A549 (cell line): ENCODE measurements at regions not wholly inside any gene's neighbourhood (a gene's known extent, or its start where the extent isn't known, plus 50 kb on each side); places are given as distances from the start of the nearest gene placed in this dataset.

Experiments
- ATAC-seq, 2 experiments: fragments of 200-7000 bp in 1 of 2; fragments of >200 bp in 1 of 2; cut with Nextera tagmentation in 1 of 2; cut with Tn5 transposase in 1 of 2; 3 replicates each; pipeline versions ENCODE4 v1.8.0 to v1.9.1; 2018 to 2020; ENCODE audit warnings: mild to moderate bottlenecking in 1 of 2, moderate library complexity in 1 of 2
- CTCF ChIA-PET: fragments of 300-600 bp; sonication (Branson Sonifier 250); formaldehyde crosslinking; extraction: SDS; loops from one replicate; lab custom pipeline; 2021; ENCODE audit warnings: antibody characterized with exemption, inconsistent platforms; lab: Yijun Ruan, JAX
- POLR2A ChIA-PET: fragments of 350-600 bp; formaldehyde crosslinking; extraction: SDS; loops from one replicate; lab custom pipeline; 2021; ENCODE audit warnings: antibody characterized with exemption, inconsistent platforms; lab: Yijun Ruan, JAX
- DNase-seq, 2 experiments: peaks; one replicate each; pipeline versions ENCODE4 v3.0.0 to v3.0.0-alpha.2; 2011 to 2016; ENCODE audit warnings: low read depth in 1 of 2, low spot score in 1 of 2
- FAIRE-seq: peaks from 2 replicates; lab custom pipeline; 2011; peaks lifted over from hg19 to GRCh38; lab: Jason Lieb, UNC
- H3K27ac ChIP-seq, 2 experiments: fragments of >200 bp; sonication (Bioruptor Twin); formaldehyde crosslinking; 3 replicates each; pipeline ENCODE4 v1.5.1; 2016 to 2017
- H3K4me1 ChIP-seq: fragments of >200 bp; sonication (Bioruptor Twin); formaldehyde crosslinking; 3 replicates; pipeline ENCODE4 v1.6.1; 2016
- H3K4me2 ChIP-seq: fragments of >200 bp; sonication (Bioruptor Twin); formaldehyde crosslinking; 3 replicates; pipeline ENCODE4 v1.6.1; 2016
- H3K4me3 ChIP-seq: fragments of >200 bp; sonication (Bioruptor Twin); formaldehyde crosslinking; 3 replicates; pipeline ENCODE4 v1.5.1; 2016
- H3K9me3 ChIP-seq: fragments of >200 bp; sonication (Bioruptor Twin); formaldehyde crosslinking; 3 replicates; pipeline ENCODE4 v1.6.1; 2016
- CBX8 ChIP-seq: fragments of 200-600 bp; sonication (generic); IDR thresholded peaks from 2 replicates; pipeline ENCODE4 v1.6.1; 2016
- CHD2 ChIP-seq: fragments of 150-350 bp; IDR thresholded peaks from 2 replicates; pipeline ENCODE4 v1.6.1; 2014; ENCODE audit warnings: low read length; ENCODE audit not compliant: partially characterized antibody
- CHD4 ChIP-seq: fragments of 200-600 bp; sonication (generic); IDR thresholded peaks from 2 replicates; pipeline ENCODE4 v1.6.1; 2016; ENCODE audit warnings: antibody characterized with exemption, mild to moderate bottlenecking, borderline replicate concordance
- HDAC2 ChIP-seq: fragments of 200-600 bp; sonication (generic); IDR thresholded peaks from 2 replicates; pipeline ENCODE4 v1.6.1; 2016
- JUNB ChIP-seq: fragments of >200 bp; sonication (Bioruptor Twin); formaldehyde crosslinking; IDR thresholded peaks from 2 replicates; pipeline ENCODE4 v1.6.1; 2016
- MAZ ChIP-seq: fragments of 150-350 bp; IDR thresholded peaks from 2 replicates; pipeline ENCODE4 v1.6.1; 2014; ENCODE audit warnings: antibody characterized with exemption, low read depth, low read length, borderline replicate concordance
- MYC ChIP-seq: IDR thresholded peaks from 2 replicates; pipeline ENCODE4 v1.6.1; 2012; ENCODE audit warnings: mild to moderate bottlenecking, inconsistent platforms, low read length, improper control_type of control experiment, borderline replicate concordance
- NFE2L2 ChIP-seq: fragments of 150-350 bp; conservative IDR thresholded peaks from 2 replicates; pipeline ENCODE4 v1.6.1; 2014; ENCODE audit warnings: low read length
- NR3C1 ChIP-seq: fragments of >200 bp; sonication (Bioruptor Twin); formaldehyde crosslinking; IDR thresholded peaks from 3 replicates; pipeline ENCODE4 v1.6.1; 2017
- PHF8 ChIP-seq: fragments of 200-600 bp; sonication (generic); IDR thresholded peaks from 2 replicates; pipeline ENCODE4 v1.6.1; 2016; ENCODE audit warnings: low read depth, mild to moderate bottlenecking, antibody characterized with exemption, moderate library complexity, borderline replicate concordance
- POLR2A ChIP-seq: IDR thresholded peaks from 2 replicates; pipeline ENCODE4 v1.6.1; 2012; ENCODE audit warnings: mild to moderate bottlenecking, low read length
- RAD21 ChIP-seq, 2 experiments: fragments of >200 bp in 1 of 2; sonication (Bioruptor Twin) in 1 of 2; formaldehyde crosslinking in 1 of 2; IDR thresholded peaks in 1 of 2; conservative IDR thresholded peaks in 1 of 2; 2 replicates in 1 of 2; 3 replicates in 1 of 2; pipeline ENCODE4 v1.6.1; 2012 to 2018; ENCODE audit warnings: inconsistent platforms in 1 of 2
- RARB ChIP-seq: fragments of 250-450 bp; sonication (Bioruptor Pico); IDR thresholded peaks from 2 replicates; pipeline ENCODE4 v1.8.0; 2021; ENCODE audit warnings: mild to moderate bottlenecking, moderate library complexity
- RFX5 ChIP-seq: fragments of 450-650 bp; IDR thresholded peaks from 2 replicates; pipeline ENCODE4 v1.7.1; 2014; ENCODE audit warnings: antibody characterized with exemption, mild to moderate bottlenecking, moderate library complexity
- RNF2 ChIP-seq: fragments of 200-600 bp; sonication (generic); IDR thresholded peaks from 2 replicates; pipeline ENCODE4 v1.6.1; 2016; ENCODE audit warnings: low read depth, mild to moderate bottlenecking, antibody characterized with exemption, moderate library complexity, borderline replicate concordance
- SMC3 ChIP-seq: fragments of >200 bp; sonication (Bioruptor Twin); formaldehyde crosslinking; IDR thresholded peaks from 3 replicates; pipeline ENCODE4 v1.6.1; 2018; ENCODE audit warnings: inconsistent platforms
- SREBF2 ChIP-seq: fragments of 450-650 bp; IDR thresholded peaks from 2 replicates; pipeline ENCODE4 v1.6.1; 2014; ENCODE audit warnings: mild to moderate bottlenecking, moderate library complexity
- ZC3H11A ChIP-seq: fragments of 450-650 bp; IDR thresholded peaks from 2 replicates; pipeline ENCODE4 v1.6.1; 2014; ENCODE audit warnings: antibody characterized with exemption, mild to moderate bottlenecking
- ZNF302 ChIP-seq: fragments of 250-450 bp; sonication (Bioruptor Pico); IDR thresholded peaks from 2 replicates; pipeline ENCODE4 v1.9.0; 2021; ENCODE audit warnings: inconsistent platforms, mild to moderate bottlenecking, moderate library complexity
- WGBS: methylation state at CpG from one replicate; pipeline ENCODE4 v1.1.6; 2017; ENCODE audit errors: missing lambda C conversion rate; 5-methylcytosine and 5-hydroxymethylcytosine counted together
- TF ChIP-seq, protein P1 (sequence below): fragments of 150-350 bp; IDR thresholded peaks from 2 replicates; pipeline ENCODE4 v1.6.1; 2014; ENCODE audit warnings: low read depth, mild to moderate bottlenecking, low read length
- TF ChIP-seq, protein P2 (sequence below): fragments of >200 bp; sonication (Bioruptor Twin); formaldehyde crosslinking; IDR thresholded peaks from 2 replicates; pipeline ENCODE4 v1.6.1; 2016
- TF ChIP-seq, protein P3 (sequence below): fragments of >200 bp; sonication (Bioruptor Twin); formaldehyde crosslinking; IDR thresholded peaks from 3 replicates; pipeline ENCODE4 v1.5.1; 2016
- TF ChIP-seq, protein P4 (sequence below): fragments of 250-450 bp; sonication (Bioruptor Pico); IDR thresholded peaks from 2 replicates; pipeline ENCODE4 v1.5.0; 2020; ENCODE audit warnings: low read depth, mild to moderate bottlenecking, moderate library complexity
- TF ChIP-seq, protein P5 (sequence below): fragments of 250-450 bp; sonication (Bioruptor Pico); IDR thresholded peaks from 2 replicates; pipeline ENCODE4 v1.5.0; 2021; ENCODE audit warnings: mild to moderate bottlenecking, moderate library complexity, borderline replicate concordance
- TF ChIP-seq, protein P6 (sequence below): fragments of >200 bp; sonication (Bioruptor Twin); formaldehyde crosslinking; IDR thresholded peaks from 3 replicates; pipeline ENCODE4 v1.6.1; 2016
- TF ChIP-seq, protein P7 (sequence below): IDR thresholded peaks from 2 replicates; pipeline ENCODE4 v1.6.1; 2012; ENCODE audit warnings: low read depth, borderline replicate concordance
- TF ChIP-seq, protein P8 (sequence below): IDR thresholded peaks from 2 replicates; pipeline ENCODE4 v1.6.1; 2012

DNA sequence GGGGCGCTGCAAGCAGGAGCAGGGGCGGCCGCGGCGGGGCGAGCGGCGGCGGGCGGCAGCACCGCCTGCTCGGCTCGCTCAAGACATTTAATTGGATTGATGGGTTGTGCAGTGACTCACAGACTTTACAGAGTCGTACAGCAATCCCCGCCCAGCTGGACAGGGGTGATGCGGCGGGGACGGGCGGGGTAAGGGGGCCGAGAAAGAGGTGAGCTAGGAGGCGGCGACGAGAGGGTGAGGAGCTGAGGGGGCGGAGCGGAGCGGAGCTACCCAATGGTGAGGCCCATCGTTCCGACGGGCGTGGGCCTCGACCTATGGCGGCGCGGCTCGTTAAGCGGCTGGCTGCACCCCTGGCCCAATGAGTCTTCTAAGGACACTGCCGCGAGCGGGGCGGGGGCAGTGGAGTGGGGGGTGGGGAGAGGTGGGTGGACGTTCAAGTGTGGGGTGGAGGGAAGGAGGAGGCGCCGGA lies 97.1 kb upstream of the SERTAD2 start (continued):
- peak; percentile 51; the same call in 1 of the 3 replicates for TF ChIP-seq SMC3
- no peak for TF ChIP-seq NR3C1
- TF ChIP-seq, protein P1, sequence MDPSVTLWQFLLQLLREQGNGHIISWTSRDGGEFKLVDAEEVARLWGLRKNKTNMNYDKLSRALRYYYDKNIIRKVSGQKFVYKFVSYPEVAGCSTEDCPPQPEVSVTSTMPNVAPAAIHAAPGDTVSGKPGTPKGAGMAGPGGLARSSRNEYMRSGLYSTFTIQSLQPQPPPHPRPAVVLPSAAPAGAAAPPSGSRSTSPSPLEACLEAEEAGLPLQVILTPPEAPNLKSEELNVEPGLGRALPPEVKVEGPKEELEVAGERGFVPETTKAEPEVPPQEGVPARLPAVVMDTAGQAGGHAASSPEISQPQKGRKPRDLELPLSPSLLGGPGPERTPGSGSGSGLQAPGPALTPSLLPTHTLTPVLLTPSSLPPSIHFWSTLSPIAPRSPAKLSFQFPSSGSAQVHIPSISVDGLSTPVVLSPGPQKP: no peak
- TF ChIP-seq, protein P2, sequence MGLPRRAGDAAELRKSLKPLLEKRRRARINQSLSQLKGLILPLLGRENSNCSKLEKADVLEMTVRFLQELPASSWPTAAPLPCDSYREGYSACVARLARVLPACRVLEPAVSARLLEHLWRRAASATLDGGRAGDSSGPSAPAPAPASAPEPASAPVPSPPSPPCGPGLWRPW: no peak
- TF ChIP-seq, protein P3, sequence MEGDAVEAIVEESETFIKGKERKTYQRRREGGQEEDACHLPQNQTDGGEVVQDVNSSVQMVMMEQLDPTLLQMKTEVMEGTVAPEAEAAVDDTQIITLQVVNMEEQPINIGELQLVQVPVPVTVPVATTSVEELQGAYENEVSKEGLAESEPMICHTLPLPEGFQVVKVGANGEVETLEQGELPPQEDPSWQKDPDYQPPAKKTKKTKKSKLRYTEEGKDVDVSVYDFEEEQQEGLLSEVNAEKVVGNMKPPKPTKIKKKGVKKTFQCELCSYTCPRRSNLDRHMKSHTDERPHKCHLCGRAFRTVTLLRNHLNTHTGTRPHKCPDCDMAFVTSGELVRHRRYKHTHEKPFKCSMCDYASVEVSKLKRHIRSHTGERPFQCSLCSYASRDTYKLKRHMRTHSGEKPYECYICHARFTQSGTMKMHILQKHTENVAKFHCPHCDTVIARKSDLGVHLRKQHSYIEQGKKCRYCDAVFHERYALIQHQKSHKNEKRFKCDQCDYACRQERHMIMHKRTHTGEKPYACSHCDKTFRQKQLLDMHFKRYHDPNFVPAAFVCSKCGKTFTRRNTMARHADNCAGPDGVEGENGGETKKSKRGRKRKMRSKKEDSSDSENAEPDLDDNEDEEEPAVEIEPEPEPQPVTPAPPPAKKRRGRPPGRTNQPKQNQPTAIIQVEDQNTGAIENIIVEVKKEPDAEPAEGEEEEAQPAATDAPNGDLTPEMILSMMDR: no peak
- TF ChIP-seq CBX8: no peak
- TF ChIP-seq HDAC2: no peak
- TF ChIP-seq RARB (CRISPR knock-in tag): no peak
- TF ChIP-seq, protein P4, sequence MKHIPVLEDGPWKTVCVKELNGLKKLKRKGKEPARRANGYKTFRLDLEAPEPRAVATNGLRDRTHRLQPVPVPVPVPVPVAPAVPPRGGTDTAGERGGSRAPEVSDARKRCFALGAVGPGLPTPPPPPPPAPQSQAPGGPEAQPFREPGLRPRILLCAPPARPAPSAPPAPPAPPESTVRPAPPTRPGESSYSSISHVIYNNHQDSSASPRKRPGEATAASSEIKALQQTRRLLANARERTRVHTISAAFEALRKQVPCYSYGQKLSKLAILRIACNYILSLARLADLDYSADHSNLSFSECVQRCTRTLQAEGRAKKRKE (CRISPR knock-in tag): no peak
- no peak for TF ChIP-seq MYC
- TF ChIP-seq, protein P5, sequence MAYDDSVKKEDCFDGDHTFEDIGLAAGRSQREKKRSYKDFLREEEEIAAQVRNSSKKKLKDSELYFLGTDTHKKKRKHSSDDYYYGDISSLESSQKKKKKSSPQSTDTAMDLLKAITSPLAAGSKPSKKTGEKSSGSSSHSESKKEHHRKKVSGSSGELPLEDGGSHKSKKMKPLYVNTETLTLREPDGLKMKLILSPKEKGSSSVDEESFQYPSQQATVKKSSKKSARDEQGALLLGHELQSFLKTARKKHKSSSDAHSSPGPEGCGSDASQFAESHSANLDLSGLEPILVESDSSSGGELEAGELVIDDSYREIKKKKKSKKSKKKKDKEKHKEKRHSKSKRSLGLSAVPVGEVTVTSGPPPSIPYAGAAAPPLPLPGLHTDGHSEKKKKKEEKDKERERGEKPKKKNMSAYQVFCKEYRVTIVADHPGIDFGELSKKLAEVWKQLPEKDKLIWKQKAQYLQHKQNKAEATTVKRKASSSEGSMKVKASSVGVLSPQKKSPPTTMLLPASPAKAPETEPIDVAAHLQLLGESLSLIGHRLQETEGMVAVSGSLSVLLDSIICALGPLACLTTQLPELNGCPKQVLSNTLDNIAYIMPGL (CRISPR knock-in tag): no peak
- peak; percentile 91 for TF ChIP-seq POLR2A
- TF ChIP-seq MAZ: no peak; the same call in 1 of the 2 replicates
- TF ChIP-seq RNF2: no peak
- TF ChIP-seq ZC3H11A: no peak
- no peak for TF ChIP-seq ZNF302
- TF ChIP-seq NFE2L2: no peak
- peak; percentile 49; the same call in 1 of the 2 replicates for TF ChIP-seq RFX5
- no peak for TF ChIP-seq CHD4
- no peak for TF ChIP-seq SREBF2
- no peak for TF ChIP-seq JUNB

DNA sequence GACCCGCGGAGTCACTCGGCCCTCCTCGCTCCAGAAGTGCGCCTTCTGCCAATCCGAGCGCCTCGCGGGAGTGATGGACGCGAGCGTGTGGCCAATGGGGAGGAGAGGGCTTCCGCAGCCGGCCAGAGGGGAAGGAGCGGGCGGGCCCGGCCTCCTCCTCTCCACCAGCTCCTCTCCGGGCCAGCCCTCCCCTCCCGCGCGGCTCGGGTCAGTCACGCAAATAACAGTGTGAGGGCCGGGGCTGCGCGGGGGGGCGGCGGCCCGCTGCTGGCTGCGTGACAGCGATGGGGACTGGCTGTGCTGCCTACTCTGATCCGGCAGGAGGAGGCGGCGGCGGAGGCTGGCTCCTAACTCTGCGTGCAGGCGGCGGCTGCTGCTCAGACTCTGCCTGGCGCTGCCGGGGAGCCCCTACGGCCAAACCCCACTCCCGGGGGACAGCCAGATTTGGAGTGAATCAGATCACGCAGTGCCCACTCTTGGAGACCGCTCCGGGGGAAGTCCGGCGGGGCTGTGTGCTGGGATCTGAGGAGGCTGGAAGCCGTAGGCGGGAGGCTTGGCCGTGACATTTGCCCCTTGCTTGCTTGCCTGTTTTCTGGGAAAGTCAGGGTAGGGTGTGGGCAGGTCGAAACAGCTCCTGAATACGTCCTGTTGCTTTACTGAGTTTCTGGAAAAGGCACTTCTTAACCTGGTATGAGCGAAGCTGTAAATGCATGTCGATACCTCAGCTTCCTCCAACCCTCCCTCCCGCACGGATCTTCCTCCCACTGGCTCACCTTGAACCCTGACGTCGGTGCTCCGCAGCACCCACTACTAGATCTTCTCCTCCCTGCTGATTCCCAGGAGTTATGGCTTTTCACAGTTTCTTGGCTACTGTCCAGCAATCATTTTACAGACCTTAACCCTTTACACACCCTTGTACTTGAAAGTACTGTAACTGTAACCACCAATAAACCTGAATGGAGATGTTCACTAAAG lies 97.9 kb upstream of the SERTAD2 start:
- peak; percentile 69 to 99 for DNase-seq
- Histone ChIP-seq H3K9me3 (peaks cover 6% of the 10 kb centered on the region; the same call in 1 of the 3 replicates), H3K4me1 (peaks cover 22% of the 10 kb centered on the region), H3K27ac (peak overlapping the region; percentile 80 to 96), H3K4me2 (peak overlapping the region; percentile 91), H3K4me3 (peak overlapping the region; percentile 57)
- POLR2A ChIA-PET: interaction anchor here (0.6 to 4.6 kb wide), 23 partner anchors 10 to 228 kb away, joined by 3 to 172 read pairs (median 5); partner anchors contain the start of genes AFTPH and SERTAD2
- 2% methylated on average over 37 of the region's 59 CpGs for WGBS
- CTCF ChIA-PET: interaction anchor here (0.5 to 5.2 kb wide), 33 partner anchors 9 to 236 kb away, joined by 3 to 50 read pairs (median 4); partner anchors contain the start of gene SERTAD2
- peak; percentile 87 to 93 for ATAC-seq
- FAIRE-seq: no peak
- TF ChIP-seq, protein P6, sequence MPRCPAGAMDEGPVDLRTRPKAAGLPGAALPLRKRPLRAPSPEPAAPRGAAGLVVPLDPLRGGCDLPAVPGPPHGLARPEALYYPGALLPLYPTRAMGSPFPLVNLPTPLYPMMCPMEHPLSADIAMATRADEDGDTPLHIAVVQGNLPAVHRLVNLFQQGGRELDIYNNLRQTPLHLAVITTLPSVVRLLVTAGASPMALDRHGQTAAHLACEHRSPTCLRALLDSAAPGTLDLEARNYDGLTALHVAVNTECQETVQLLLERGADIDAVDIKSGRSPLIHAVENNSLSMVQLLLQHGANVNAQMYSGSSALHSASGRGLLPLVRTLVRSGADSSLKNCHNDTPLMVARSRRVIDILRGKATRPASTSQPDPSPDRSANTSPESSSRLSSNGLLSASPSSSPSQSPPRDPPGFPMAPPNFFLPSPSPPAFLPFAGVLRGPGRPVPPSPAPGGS: 0 out of 3 replicates have a peak, but pooled peaks have one; percentile 45
- TF ChIP-seq, protein P7, sequence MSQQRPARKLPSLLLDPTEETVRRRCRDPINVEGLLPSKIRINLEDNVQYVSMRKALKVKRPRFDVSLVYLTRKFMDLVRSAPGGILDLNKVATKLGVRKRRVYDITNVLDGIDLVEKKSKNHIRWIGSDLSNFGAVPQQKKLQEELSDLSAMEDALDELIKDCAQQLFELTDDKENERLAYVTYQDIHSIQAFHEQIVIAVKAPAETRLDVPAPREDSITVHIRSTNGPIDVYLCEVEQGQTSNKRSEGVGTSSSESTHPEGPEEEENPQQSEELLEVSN: 0 out of 2 replicates have a peak, but pooled peaks have one; percentile 43
- TF ChIP-seq CHD2 (peak; percentile 3), CHD4 (no peak), PHF8 (peak; percentile 50; the same call in 1 of the 2 replicates), SMC3 (peak; percentile 44; the same call in 1 of the 3 replicates), RAD21 (conservative IDR thresholded peaks at IDR 0.05 in 1 of 2, IDR thresholded peaks at IDR 0.05 in 1 of 2) (peak in 1 of 2 experiments; percentile 52; a peak in 3 of 5 replicates), RNF2 (no peak), RARB (CRISPR knock-in tag) (peak; percentile 6; the same call in 1 of the 2 replicates)
- TF ChIP-seq, protein P8, sequence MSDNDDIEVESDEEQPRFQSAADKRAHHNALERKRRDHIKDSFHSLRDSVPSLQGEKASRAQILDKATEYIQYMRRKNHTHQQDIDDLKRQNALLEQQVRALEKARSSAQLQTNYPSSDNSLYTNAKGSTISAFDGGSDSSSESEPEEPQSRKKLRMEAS: peak; percentile 47; the same call in 1 of the 2 replicates
